BLaER1 (cell line): ENCODE measurements at regions not wholly inside any gene's neighbourhood (a gene's known extent, or its start where the extent isn't known, plus 50 kb on each side); places are given as distances from the start of the nearest gene placed in this dataset.

Source experiments
- H3K27ac ChIP-seq: shearing (Covaris generic); formaldehyde crosslinking; 2 replicates; pipeline ENCODE4 v1.8.1; 2022
- H3K27me3 ChIP-seq: shearing (Covaris generic); formaldehyde crosslinking; 2 replicates; pipeline ENCODE4 v1.8.1; 2022
- H3K36me3 ChIP-seq: shearing (Covaris generic); formaldehyde crosslinking; 2 replicates; pipeline ENCODE4 v1.8.1; 2022
- H3K4me1 ChIP-seq: shearing (Covaris generic); formaldehyde crosslinking; 2 replicates; pipeline ENCODE4 v1.8.1; 2022
- H3K4me2 ChIP-seq: shearing (Covaris generic); formaldehyde crosslinking; 2 replicates; pipeline ENCODE4 v1.8.1; 2022
- H3K4me3 ChIP-seq: shearing (Covaris generic); formaldehyde crosslinking; 2 replicates; pipeline ENCODE4 v1.8.1; 2022
- H3K9ac ChIP-seq: shearing (Covaris generic); formaldehyde crosslinking; 2 replicates; pipeline ENCODE4 v1.8.1; 2022
- H3K9me3 ChIP-seq: shearing (Covaris generic); formaldehyde crosslinking; 2 replicates; pipeline ENCODE4 v1.8.1; 2022
- H4K20me1 ChIP-seq: shearing (Covaris generic); formaldehyde crosslinking; 2 replicates; pipeline ENCODE4 v1.8.1; 2022
- Cebpa-rat ChIP-seq: shearing (Covaris generic); IDR thresholded peaks from 2 replicates; pipeline ENCODE4 v1.8.1; 2022

DNA sequence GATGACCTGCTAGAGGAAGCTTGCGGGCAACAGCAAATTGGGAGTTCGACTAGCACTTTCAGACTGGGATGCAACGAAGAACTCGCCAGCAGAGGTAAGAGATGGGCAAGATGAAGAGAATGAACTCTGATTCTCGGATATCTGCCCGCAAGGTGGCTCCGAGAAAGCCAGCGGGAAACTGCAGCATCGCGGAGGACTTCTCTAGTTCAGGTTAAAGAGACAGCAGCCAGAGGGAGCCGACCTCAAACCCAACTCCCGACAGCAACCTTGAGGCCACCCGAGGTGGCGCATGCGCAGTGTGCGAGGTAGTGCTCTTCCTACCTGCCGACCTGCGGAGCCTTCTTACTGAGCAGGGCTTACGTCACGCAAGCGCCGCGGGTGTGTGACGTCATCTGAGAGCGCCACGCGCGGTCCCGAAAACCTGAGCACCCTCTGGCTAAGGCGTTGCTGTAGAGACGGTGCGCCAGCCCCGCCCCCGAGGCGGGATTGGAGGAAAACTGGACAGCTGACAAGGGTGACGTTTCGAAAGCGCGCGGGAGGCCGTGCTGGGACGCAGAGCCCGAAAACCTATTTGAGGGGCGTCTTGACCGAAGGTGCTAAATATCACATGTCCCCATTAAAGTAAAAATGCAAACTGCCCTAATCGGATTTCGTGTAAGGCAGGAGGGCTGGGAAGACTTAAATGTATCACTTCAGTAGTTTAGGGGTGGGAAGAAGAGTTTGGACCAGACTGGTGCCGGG, 110.5 kb upstream of the SLC25A33 start:
- H3K9ac ChIP-seq, result peak overlapping the region; percentile 60
- no peaks in the 10 kb centered on the region for H4K20me1 ChIP-seq
- peak overlapping the region; percentile 89 for H3K4me2 ChIP-seq
- peaks cover 56% of the 10 kb centered on the region for H3K4me1 ChIP-seq
- peak overlapping the region; percentile 68 for H3K27ac ChIP-seq
- peak overlapping the region; percentile 68 for H3K4me3 ChIP-seq
- TF ChIP-seq Cebpa-rat, result no peak
- H3K9me3 ChIP-seq, result no peaks in the 10 kb centered on the region
- H3K36me3 ChIP-seq, result no peaks in the 10 kb centered on the region
- H3K27me3 ChIP-seq, result no peaks in the 10 kb centered on the region

DNA sequence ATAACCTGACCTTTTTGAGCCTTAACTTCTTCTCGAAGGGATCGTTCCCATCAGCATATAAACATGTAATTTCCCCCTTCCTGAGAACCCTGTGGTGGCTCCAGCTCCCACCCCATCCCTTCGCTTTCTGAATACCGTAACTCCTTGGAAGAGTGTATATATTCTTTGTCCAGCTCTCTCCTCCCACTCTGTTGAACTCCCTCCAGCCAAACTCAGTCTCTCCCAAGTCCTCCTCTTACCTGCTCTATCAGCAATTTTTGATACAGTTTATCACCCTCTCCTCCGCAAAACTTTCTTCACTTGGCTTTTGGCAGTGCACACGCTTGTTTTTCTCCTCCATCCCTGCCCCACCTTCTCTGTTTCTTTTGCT, 109.9 kb upstream of the SLC25A33 start:
- Histone ChIP-seq H3K4me1 (peaks cover 50% of the 10 kb centered on the region), H3K27ac (peak overlapping the region; percentile 68), H4K20me1 (no peaks in the 10 kb centered on the region), H3K36me3 (no peaks in the 10 kb centered on the region), H3K4me3 (peak overlapping the region; percentile 68), H3K4me2 (peak overlapping the region; percentile 89), H3K27me3 (no peaks in the 10 kb centered on the region), H3K9me3 (no peaks in the 10 kb centered on the region), H3K9ac (peak overlapping the region; percentile 60)
- TF ChIP-seq Cebpa-rat, result no peak

DNA sequence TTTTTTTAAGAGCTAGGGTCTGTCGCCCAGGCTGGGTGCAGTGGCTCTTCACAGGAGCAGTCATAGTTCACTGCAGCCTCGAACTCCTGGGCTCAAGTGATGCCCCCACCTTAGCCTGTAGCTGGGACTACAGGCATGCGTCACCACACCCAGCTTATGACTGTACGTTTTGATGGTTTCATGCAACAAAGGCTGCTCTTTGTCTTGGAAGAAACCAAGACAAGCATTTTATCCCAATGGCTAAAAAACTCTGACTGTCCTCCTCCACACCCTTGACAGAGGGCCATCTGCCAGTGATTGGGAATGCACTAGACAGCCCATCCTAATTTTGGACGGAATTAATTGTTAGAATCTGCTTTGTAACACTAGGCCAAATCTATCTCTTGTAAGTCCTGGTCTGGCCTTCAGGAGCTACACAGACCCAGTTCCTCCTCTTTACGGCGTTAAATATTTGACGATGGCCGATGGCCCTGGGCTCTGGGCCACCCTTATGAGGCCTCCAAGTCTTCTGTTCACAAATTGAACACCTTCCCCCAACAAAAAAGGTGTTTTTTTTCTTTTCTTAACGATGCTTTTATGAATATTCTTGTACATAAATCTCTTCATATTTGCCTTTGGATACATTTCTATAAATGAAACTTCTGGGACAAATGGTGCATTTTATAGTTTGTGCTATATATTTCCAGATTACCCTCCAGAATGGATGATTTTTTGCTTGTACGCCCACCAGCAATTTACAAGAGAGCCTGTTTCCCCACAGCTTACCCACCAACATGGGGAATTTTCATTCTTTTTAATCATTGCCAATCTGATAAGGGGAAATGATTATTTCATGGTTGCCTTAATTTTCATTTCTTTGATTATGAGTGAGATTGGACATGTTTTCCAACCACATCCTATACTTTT, 104.8 kb upstream of the SLC25A33 start:
- Histone ChIP-seq H3K4me3 (no peak overlapping the region), H4K20me1 (no peaks in the 10 kb centered on the region), H3K4me2 (no peak overlapping the region), H3K4me1 (peaks cover 12% of the 10 kb centered on the region), H3K9me3 (no peaks in the 10 kb centered on the region), H3K27me3 (no peaks in the 10 kb centered on the region), H3K36me3 (no peaks in the 10 kb centered on the region), H3K9ac (no peak overlapping the region), H3K27ac (no peak overlapping the region)
- no peak for TF ChIP-seq Cebpa-rat

DNA sequence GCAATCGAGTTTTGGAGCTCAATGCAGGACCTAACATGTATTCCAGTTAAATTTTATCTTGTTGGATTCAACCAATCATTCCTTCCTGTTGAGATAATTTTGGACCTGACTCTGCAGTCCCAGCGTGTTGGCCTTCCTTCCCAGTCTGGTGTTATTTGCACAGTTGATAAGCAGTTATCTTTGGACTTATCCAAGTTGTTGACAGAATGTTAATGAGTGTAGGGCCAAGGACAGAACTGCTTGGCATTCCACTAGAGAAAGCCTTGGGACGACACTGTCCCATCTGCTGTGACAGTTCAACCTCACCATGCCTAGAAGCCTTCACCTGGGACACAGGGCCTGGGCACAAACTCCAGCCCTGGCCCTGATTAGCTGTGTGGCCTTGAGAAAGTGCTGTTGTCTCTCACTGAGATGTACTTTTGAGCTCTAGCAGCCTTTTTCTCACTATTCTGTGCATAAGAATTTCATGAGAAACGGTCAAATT, 104.1 kb upstream of the SLC25A33 start:
- Histone ChIP-seq H4K20me1 (no peaks in the 10 kb centered on the region), H3K4me1 (peaks cover 8% of the 10 kb centered on the region; the same call in 1 of the 2 replicates), H3K36me3 (no peaks in the 10 kb centered on the region), H3K4me2 (no peak overlapping the region), H3K27me3 (no peaks in the 10 kb centered on the region), H3K4me3 (no peak overlapping the region), H3K9ac (no peak overlapping the region), H3K9me3 (no peaks in the 10 kb centered on the region), H3K27ac (no peak overlapping the region)
- TF ChIP-seq Cebpa-rat, result no peak

DNA sequence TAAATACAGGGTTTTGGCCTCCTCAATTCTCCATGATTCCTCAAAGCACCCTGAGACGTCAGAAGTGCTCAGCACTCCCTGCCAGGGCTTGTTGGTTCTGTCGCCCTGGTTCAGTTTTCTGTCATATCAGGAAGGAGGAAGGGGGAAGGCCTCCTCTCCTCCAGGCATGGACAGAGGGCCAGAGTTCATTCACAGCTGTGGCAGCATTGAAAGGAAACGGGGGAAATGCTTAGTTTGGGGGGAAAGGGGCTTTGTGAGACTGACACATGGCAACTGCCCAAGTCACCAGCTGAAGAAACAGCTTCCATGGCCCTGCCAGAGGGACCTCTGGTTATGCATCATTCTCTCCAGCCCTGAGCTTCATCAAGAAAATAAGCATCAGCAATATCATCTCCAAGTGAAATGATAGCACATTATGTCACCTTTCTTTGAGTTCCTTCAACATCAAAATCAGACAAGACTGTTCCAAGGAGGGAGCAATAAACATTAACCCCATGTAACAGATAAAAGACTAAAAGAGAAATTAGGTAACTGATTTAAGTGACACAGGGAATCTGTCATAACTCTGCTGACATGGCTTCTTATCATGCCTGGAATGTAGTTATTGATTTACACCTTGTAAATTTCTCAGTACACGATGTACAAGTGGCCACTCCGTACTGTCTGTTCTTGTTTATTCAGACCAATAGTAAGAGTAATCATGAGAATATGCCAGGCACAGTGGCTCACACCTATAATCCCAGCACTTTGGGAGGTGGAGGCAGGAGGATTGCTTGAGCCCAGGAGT, 103.2 kb upstream of the SLC25A33 start:
- Histone ChIP-seq H3K27me3 (no peaks in the 10 kb centered on the region), H3K4me2 (peak overlapping the region; percentile 31), H3K27ac (no peak overlapping the region), H3K36me3 (no peaks in the 10 kb centered on the region), H3K9me3 (no peaks in the 10 kb centered on the region), H3K4me1 (peaks cover 8% of the 10 kb centered on the region; the same call in 1 of the 2 replicates), H4K20me1 (no peaks in the 10 kb centered on the region), H3K4me3 (no peak overlapping the region), H3K9ac (no peak overlapping the region)
- no peak for TF ChIP-seq Cebpa-rat

DNA sequence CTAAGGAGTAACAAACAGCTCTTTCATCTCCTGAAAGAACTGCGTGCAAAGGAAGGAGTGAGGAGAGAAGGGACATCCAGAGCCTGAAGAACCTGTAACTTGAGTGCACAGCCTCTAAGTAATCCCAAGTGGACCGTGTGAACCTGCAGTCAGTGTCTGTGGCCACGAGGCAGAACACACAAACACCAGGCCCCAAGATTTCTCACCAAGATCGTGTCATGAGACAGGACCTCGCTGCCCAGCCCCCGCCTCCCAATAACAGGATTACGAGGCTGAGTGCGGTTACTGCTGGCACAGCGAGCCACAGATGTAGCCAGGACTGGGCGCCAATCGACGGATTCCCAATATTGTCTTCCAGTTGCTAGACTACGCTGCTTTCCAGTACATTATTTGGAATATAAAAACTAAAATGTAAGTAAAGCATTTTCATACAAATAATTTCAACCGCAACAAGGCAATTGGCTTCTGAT, 101.3 kb upstream of the SLC25A33 start:
- H3K4me1 ChIP-seq, result peaks cover 15% of the 10 kb centered on the region; the same call in 1 of the 2 replicates
- TF ChIP-seq Cebpa-rat, result no peak
- no peaks in the 10 kb centered on the region for H3K9me3 ChIP-seq
- no peak overlapping the region for H3K4me3 ChIP-seq
- no peak overlapping the region for H3K9ac ChIP-seq
- H3K27ac ChIP-seq, result no peak overlapping the region
- no peak overlapping the region for H3K4me2 ChIP-seq
- H3K36me3 ChIP-seq, result no peaks in the 10 kb centered on the region
- no peaks in the 10 kb centered on the region for H4K20me1 ChIP-seq
- H3K27me3 ChIP-seq, result no peaks in the 10 kb centered on the region

DNA sequence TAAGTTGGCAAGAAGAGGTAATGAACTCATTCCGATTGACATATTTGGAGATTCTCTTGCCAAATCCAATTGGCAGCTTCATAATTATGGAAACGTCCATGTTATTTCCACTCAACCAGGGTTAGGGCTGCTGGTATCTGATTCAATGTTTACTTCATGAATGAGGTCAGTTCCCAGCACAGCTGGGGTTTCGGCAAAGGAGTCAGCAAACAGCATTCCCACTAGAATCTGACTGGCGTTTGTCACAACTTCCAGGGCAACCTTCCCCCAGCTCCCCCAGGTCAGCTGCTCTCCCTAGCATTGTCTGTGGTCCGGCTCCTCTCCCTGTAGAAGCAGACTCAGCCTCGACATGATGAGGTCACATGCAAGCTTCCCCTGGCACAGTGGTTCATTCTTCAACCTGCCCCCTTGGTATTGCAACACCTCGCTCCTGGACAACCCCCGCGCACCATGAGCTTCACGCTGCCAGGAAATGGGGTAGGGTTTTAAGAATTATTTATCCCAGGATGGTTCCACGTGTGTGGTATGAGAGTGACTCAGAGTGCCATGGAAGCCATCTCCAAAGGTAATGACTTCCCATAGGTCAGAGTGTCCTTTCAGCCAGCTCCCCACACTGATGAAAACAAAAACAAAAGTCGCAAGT, 100.7 kb upstream of the SLC25A33 start:
- H3K27ac ChIP-seq, result no peak overlapping the region
- H3K9ac ChIP-seq, result no peak overlapping the region

DNA sequence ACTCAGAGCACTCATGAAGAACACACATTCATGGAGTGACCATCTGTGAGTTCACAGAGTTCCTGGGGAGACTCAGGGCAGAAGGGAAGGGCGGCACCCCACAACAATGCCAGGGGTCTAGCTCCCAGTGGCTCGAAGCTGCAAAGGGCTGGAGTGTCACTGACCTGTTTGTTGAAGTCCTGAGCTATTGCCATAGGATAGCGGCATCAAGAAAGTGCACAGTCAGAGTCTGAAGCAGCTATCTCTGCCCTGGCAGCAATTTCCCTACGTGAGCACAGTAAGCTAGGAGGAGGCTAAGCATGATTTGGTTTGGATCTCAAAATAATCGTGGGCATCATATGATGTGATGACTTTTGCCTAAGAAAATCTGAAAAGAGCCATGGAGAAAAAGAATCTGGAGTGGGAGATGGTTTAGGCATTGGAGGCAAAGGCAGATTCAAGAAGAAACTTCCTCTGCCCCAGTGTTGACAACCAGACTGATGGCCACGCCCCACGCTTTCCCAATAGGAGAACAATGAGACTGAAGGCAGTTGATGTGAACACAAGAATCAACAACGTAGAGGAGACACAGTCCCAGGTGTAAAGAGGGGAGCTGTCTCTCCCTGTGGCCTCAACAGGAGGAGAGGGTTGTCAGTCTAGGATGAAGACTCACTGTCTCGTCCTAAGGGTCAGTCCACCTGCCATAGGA, 100.0 kb upstream of the SLC25A33 start:
- TF ChIP-seq Cebpa-rat, result no peak
- H3K27me3 ChIP-seq, result no peaks in the 10 kb centered on the region
- H3K4me3 ChIP-seq, result no peak overlapping the region
- peaks cover 15% of the 10 kb centered on the region; the same call in 1 of the 2 replicates for H3K4me1 ChIP-seq
- no peak overlapping the region for H3K4me2 ChIP-seq
- no peaks in the 10 kb centered on the region for H3K9me3 ChIP-seq
- H4K20me1 ChIP-seq, result no peaks in the 10 kb centered on the region
- no peaks in the 10 kb centered on the region for H3K36me3 ChIP-seq
- no peak overlapping the region for H3K27ac ChIP-seq
- H3K9ac ChIP-seq, result no peak overlapping the region

More for the DNA sequence above, 100.7 kb upstream of the SLC25A33 start:
- Histone ChIP-seq H4K20me1 (no peaks in the 10 kb centered on the region), H3K27me3 (no peaks in the 10 kb centered on the region), H3K4me3 (no peak overlapping the region), H3K4me1 (peaks cover 15% of the 10 kb centered on the region; the same call in 1 of the 2 replicates), H3K4me2 (no peak overlapping the region), H3K36me3 (no peaks in the 10 kb centered on the region), H3K9me3 (no peaks in the 10 kb centered on the region)
- no peak for TF ChIP-seq Cebpa-rat

DNA sequence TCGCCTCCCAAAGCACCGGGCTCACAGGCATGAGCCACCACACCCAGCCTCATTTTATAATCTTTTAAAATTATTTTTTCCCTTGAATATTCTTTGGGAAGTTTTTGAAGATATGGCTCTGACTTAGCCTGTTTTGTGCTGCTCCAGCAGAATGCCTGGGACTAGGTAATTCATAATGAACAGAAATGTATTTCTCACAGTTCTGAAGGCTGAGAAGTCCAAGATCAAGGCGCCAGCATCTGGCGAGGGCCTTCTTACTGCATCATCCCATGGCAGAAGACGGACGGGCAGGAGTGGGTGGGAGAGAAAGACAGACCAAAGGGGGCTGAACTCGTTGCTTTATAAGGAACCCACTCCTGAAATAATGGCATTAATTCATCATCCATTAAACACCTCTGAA, 99.0 kb upstream of the SLC25A33 start:
- H3K9me3 ChIP-seq, result no peaks in the 10 kb centered on the region
- H3K4me2 ChIP-seq, result no peak overlapping the region
- no peaks in the 10 kb centered on the region for H3K27me3 ChIP-seq
- no peak overlapping the region for H3K27ac ChIP-seq
- TF ChIP-seq Cebpa-rat, result no peak
- no peaks in the 10 kb centered on the region for H4K20me1 ChIP-seq
- H3K36me3 ChIP-seq, result no peaks in the 10 kb centered on the region
- peaks cover 15% of the 10 kb centered on the region; the same call in 1 of the 2 replicates for H3K4me1 ChIP-seq
- no peak overlapping the region for H3K9ac ChIP-seq
- H3K4me3 ChIP-seq, result no peak overlapping the region
